ENCODE measurements at regions not wholly inside any gene's neighbourhood (a gene's known extent, or its start where the extent isn't known, plus 50 kb on each side); places are given as distances from the start of the nearest gene placed in this dataset.

DNA sequence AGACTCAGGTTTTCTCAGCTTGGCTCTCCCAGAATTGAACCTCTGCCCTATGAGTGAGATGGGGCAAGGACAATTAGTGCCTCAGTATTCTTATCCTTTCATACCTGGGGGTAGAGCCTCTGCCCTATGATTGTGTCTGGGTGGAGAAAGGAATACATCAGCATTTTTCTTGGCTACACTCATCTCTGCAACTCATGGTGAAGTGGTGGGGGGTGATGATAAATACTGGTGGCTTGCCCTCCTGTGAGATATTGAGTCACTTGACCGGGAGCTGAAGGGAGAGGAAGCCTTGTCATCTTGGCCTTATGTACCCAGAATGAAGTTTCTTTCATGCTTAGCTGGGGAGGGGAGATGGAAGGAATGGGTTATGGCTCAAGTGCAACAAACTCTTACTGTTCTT, 71.3 kb upstream of the ENOX2 start:
- DNase-seq (no peak), FAIRE-seq (no peak)
- Histone ChIP-seq H3K27ac (ENCODE audit: low read depth in 2 of 2, low read length in 2 of 2) (no peak overlapping the region), H3K9ac (ENCODE audit: low read length in 3 of 3) (no peak overlapping the region), H3K4me1 (ENCODE audit: control insufficient read depth in 2 of 3, insufficient read depth in 2 of 3, low read depth in 1 of 3, low read length in 3 of 3) (no peaks in the 10 kb centered on the region), H3K4me3 (ENCODE audit: low read length in 3 of 3) (no peak overlapping the region), H3K36me3 (ENCODE audit: control insufficient read depth in 2 of 3, insufficient read depth in 3 of 3, low read length in 3 of 3) (no peaks in the 10 kb centered on the region), H3K9me3 (ENCODE audit: control insufficient read depth in 2 of 3, insufficient read depth in 1 of 3, low read length in 3 of 3) (no peaks in the 10 kb centered on the region), H3K27me3 (ENCODE audit: control insufficient read depth, insufficient read depth, low read length) (peaks cover 9% of the 10 kb centered on the region)
- intact Hi-C loops (cut with DNase I) = no loop called here
- TF ChIP-seq, protein P1, sequence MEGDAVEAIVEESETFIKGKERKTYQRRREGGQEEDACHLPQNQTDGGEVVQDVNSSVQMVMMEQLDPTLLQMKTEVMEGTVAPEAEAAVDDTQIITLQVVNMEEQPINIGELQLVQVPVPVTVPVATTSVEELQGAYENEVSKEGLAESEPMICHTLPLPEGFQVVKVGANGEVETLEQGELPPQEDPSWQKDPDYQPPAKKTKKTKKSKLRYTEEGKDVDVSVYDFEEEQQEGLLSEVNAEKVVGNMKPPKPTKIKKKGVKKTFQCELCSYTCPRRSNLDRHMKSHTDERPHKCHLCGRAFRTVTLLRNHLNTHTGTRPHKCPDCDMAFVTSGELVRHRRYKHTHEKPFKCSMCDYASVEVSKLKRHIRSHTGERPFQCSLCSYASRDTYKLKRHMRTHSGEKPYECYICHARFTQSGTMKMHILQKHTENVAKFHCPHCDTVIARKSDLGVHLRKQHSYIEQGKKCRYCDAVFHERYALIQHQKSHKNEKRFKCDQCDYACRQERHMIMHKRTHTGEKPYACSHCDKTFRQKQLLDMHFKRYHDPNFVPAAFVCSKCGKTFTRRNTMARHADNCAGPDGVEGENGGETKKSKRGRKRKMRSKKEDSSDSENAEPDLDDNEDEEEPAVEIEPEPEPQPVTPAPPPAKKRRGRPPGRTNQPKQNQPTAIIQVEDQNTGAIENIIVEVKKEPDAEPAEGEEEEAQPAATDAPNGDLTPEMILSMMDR (IDR thresholded peaks at IDR 0.05; ENCODE audit: borderline replicate concordance, extremely low read depth, insufficient read depth) = no peak

DNA sequence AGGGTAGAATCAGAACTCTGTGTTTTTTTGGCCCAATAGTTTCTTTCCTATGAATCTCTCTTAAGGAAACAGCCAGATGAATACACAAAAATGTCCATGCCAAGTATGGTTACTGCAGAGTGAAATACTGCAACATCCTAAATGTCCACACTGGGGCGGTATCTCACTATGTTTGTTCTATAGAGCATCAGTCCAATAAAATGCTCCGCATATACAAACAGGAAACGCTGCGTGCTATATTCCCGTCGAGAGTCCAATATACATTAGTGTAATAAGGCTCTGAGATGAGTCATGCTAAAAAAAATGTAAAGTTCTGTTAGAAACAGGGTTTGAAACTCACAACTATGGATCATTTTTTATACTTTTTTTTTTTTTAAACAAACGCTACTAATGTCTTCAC, 72.9 kb upstream of the ENOX2 start:
- H3K27ac ChIP-seq (ENCODE audit: low read depth in 2 of 2, low read length in 2 of 2) = no peak overlapping the region
- no peaks in the 10 kb centered on the region for H3K36me3 ChIP-seq (ENCODE audit: control insufficient read depth in 2 of 3, insufficient read depth in 3 of 3, low read length in 3 of 3)
- peak in 4 of 5 donors; percentile 17 to 54 (median 45) for DNase-seq
- no peaks in the 10 kb centered on the region for H3K4me1 ChIP-seq (ENCODE audit: control insufficient read depth in 2 of 3, insufficient read depth in 2 of 3, low read depth in 1 of 3, low read length in 3 of 3)
- H3K9me3 ChIP-seq (ENCODE audit: control insufficient read depth in 2 of 3, insufficient read depth in 1 of 3, low read length in 3 of 3) = no peaks in the 10 kb centered on the region
- no peak for FAIRE-seq
- peaks cover 9% of the 10 kb centered on the region for H3K27me3 ChIP-seq (ENCODE audit: control insufficient read depth, insufficient read depth, low read length)
- H3K4me3 ChIP-seq (ENCODE audit: low read length in 3 of 3) = no peak overlapping the region
- intact Hi-C loops (cut with DNase I) = no loop called here
- H3K9ac ChIP-seq (ENCODE audit: low read length in 3 of 3) = no peak overlapping the region
- TF ChIP-seq, protein P1 (IDR thresholded peaks at IDR 0.05; ENCODE audit: borderline replicate concordance, extremely low read depth, insufficient read depth) = peak; percentile 33

DNA sequence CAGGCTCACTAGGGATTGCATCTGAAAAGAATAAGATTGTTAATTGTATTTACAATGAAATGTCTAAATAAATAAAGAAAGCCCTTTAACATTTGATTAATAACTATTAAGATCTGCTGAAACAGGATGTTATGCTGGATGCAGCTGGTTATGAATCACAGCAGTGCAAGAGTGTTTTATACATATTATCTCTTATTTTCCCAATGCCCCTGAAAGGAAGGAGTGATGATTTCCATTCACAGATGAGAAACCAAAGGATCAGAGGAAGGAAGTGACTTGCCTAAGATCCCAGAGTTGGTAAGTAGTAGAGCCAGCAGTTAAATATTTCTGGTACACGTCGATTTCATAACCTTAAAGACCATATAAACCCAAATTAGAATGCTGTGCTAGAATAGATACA, 76.3 kb upstream of the ARHGAP36 start:
- DNase-seq = no peak
- Histone ChIP-seq H3K4me3 (ENCODE audit: low read length in 3 of 3) (no peak overlapping the region), H3K27ac (ENCODE audit: low read depth in 2 of 2, low read length in 2 of 2) (no peak overlapping the region), H3K4me1 (ENCODE audit: control insufficient read depth in 2 of 3, insufficient read depth in 2 of 3, low read depth in 1 of 3, low read length in 3 of 3) (no peaks in the 10 kb centered on the region), H3K27me3 (ENCODE audit: control insufficient read depth, insufficient read depth, low read length) (peaks cover 2% of the 10 kb centered on the region), H3K9me3 (ENCODE audit: control insufficient read depth in 2 of 3, insufficient read depth in 1 of 3, low read length in 3 of 3) (no peaks in the 10 kb centered on the region), H3K9ac (ENCODE audit: low read length in 3 of 3) (no peak overlapping the region), H3K36me3 (ENCODE audit: control insufficient read depth in 2 of 3, insufficient read depth in 3 of 3, low read length in 3 of 3) (no peaks in the 10 kb centered on the region)
- TF ChIP-seq, protein P1 (IDR thresholded peaks at IDR 0.05; ENCODE audit: borderline replicate concordance, extremely low read depth, insufficient read depth) = no peak
- FAIRE-seq = no peak
- intact Hi-C loops (cut with DNase I) = no loop called here

DNA sequence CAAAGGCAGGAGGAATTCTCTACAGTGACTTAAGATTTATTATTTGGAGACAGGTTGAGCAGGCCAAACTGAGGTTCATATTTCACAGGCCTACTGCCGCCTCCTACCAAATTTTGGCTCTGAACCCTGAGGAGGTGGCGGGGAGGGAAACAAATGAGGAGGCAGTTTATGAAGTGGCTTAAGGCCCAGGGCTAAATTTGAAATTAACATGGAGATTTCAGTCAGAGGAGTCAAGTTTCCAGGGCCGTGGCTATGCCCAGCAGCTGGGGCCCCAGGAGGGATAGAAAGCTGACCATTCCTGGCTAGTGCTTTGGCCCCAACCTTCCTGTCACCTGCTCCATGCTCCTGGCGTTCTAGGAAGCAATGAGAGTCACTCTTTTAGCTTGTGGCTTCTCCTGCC, 73.4 kb upstream of the ARHGAP36 start:
- no peaks in the 10 kb centered on the region for H3K4me1 ChIP-seq (ENCODE audit: control insufficient read depth in 2 of 3, insufficient read depth in 2 of 3, low read depth in 1 of 3, low read length in 3 of 3)
- no peaks in the 10 kb centered on the region for H3K9me3 ChIP-seq (ENCODE audit: control insufficient read depth in 2 of 3, insufficient read depth in 1 of 3, low read length in 3 of 3)
- H3K9ac ChIP-seq (ENCODE audit: low read length in 3 of 3) = no peak overlapping the region
- no peaks in the 10 kb centered on the region for H3K27me3 ChIP-seq (ENCODE audit: control insufficient read depth, insufficient read depth, low read length)
- no peak overlapping the region for H3K27ac ChIP-seq (ENCODE audit: low read depth in 2 of 2, low read length in 2 of 2)
- TF ChIP-seq, protein P1 (IDR thresholded peaks at IDR 0.05; ENCODE audit: borderline replicate concordance, extremely low read depth, insufficient read depth) = no peak
- no peak overlapping the region for H3K4me3 ChIP-seq (ENCODE audit: low read length in 3 of 3)
- FAIRE-seq = no peak
- intact Hi-C loops (cut with DNase I) = no loop called here
- H3K36me3 ChIP-seq (ENCODE audit: control insufficient read depth in 2 of 3, insufficient read depth in 3 of 3, low read length in 3 of 3) = no peaks in the 10 kb centered on the region
- peak in 3 of 5 donors; percentile 18 to 48 (median 30) for DNase-seq
